CD4-positive, alpha-beta T cell (primary cell): ENCODE measurements at regions not wholly inside any gene's neighbourhood (a gene's known extent, or its start where the extent isn't known, plus 50 kb on each side); places are given as distances from the start of the nearest gene placed in this dataset.

Experiments
- ATAC-seq: fragments of 200-7000 bp; cut with Tn5 transposase; one replicate; pipeline ENCODE4 v1.10.0; 2022; ENCODE audit warnings: mild to moderate bottlenecking; ENCODE audit not compliant: poor library complexity
- CTCF ChIA-PET: fragments of 350-600 bp; sonication (Branson Sonifier 250); formaldehyde crosslinking; loops from one replicate; lab custom pipeline; 2021; ENCODE audit warnings: antibody characterized with exemption, inconsistent platforms; lab: Charles Lee
- POLR2A ChIA-PET: fragments of 350-600 bp; sonication (Branson Sonifier 250); formaldehyde crosslinking; loops from one replicate; lab custom pipeline; 2021; ENCODE audit warnings: antibody characterized with exemption, inconsistent platforms; lab: Charles Lee
- DNase-seq, 14 experiments: peaks; one replicate each; pipeline ENCODE4 v3.0.0-alpha.2; 2013 to 2020; ENCODE audit warnings: mixed read lengths in 2 of 14
- H3K27ac ChIP-seq, 2 donors: one replicate each; pipeline versions ENCODE4 v1.5.1 to v1.7.0; 2013; ENCODE audit warnings: low read length in 2 of 2, low read depth in 1 of 2, mild to moderate bottlenecking in 1 of 2
- H3K27me3 ChIP-seq, 2 experiments: 1 replicate in 1 of 2; 2 replicates in 1 of 2; pipeline versions ENCODE4 v1.6.1 to v1.7.0; 2013; ENCODE audit warnings: low read length in 2 of 2, control low read depth in 1 of 2, mild to moderate bottlenecking in 1 of 2, moderate library complexity in 1 of 2; ENCODE audit not compliant: insufficient read depth in 2 of 2, control insufficient read depth in 1 of 2
- H3K36me3 ChIP-seq: one replicate; pipeline ENCODE4 v1.6.1; 2013; ENCODE audit warnings: low read length, control low read depth; ENCODE audit not compliant: insufficient read depth
- H3K4me1 ChIP-seq: one replicate; pipeline ENCODE4 v1.6.1; 2013; ENCODE audit warnings: low read length, control low read depth; ENCODE audit not compliant: insufficient read depth
- H3K4me3 ChIP-seq: one replicate; pipeline ENCODE4 v1.5.1; 2013; ENCODE audit warnings: mild to moderate bottlenecking, low read length, moderate library complexity
- H3K9me3 ChIP-seq, 2 experiments: 1 replicate in 1 of 2; 2 replicates in 1 of 2; pipeline versions ENCODE4 v1.6.1 to v1.7.0; 2013; ENCODE audit warnings: low read length in 2 of 2, mild to moderate bottlenecking in 2 of 2, control low read depth in 1 of 2, moderate library complexity in 1 of 2; ENCODE audit not compliant: control insufficient read depth in 1 of 2, insufficient read depth in 1 of 2
- H3K27ac Mint-ChIP-seq: one replicate; pipeline ENCODE4 v1.8.0; 2020; ENCODE audit warnings: mixed read lengths
- H3K27me3 Mint-ChIP-seq: one replicate; pipeline ENCODE4 v1.8.0; 2021; ENCODE audit warnings: mixed read lengths
- H3K36me3 Mint-ChIP-seq: one replicate; pipeline ENCODE4 v1.8.0; 2021; ENCODE audit warnings: low read depth, mixed read lengths
- H3K4me1 Mint-ChIP-seq: one replicate; pipeline ENCODE4 v1.8.0; 2021; ENCODE audit warnings: low read depth, mixed read lengths
- H3K4me3 Mint-ChIP-seq: one replicate; pipeline ENCODE4 v1.8.0; 2020; ENCODE audit warnings: mild to moderate bottlenecking, mixed read lengths
- H3K9me3 Mint-ChIP-seq: one replicate; pipeline ENCODE4 v1.8.0; 2020; ENCODE audit warnings: mixed read lengths
- CTCF ChIP-seq: fragments of 200-600 bp; IDR thresholded peaks from one replicate; pipeline ENCODE4 v1.8.0; 2022; ENCODE audit warnings: antibody characterized with exemption, mild to moderate bottlenecking
- intact Hi-C, 2 experiments: fragments of 100-400 bp; cut with DNase I in 1 of 2; cut with micrococcal nuclease in 1 of 2; formaldehyde crosslinking; loops; one replicate each; pipeline versions ENCODE4 v1.15.1 to v1.9.0; 2023 to 2025; cut with DNase I, micrococcal nuclease

DNA sequence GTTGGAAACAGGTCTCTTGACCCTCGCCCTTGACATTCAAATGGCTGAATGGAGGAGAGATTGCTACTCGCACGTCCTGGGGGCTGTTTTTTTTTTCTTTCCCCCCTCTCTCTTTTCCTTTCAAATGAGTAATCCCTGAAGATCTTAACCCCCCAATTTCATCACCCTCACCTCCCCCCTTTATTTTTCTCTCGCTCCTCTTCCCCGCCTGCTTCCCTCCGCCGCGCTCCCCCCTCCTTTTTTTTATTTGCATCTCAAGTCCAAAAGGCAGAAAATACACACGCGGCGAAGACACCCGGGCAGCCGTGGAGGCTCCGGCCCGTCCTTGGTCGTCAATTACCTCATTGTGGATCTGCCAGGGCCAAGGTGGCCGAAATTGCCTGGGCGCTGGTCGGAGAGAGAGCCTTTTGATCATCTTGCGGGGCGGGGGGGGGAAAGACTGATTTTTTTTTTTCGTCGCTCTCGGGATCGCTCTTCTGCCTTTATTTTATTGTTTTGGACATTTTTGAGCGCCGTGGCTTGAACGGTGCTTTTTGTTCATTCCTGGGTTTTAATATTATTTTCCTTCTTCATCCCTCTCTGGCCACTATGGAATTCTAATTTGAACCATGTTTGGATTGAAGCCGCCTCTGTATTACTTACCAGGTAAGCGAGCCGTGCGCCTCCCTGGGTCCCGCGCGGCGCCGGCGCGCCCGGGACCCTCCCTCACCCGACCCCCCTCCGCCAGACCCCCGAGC, 57.2 kb upstream of the GSE1 start:
- Histone ChIP-seq H3K27ac (peak overlapping the region; percentile 58 to 74), H3K27me3 (no peaks in the 10 kb centered on the region), H3K9me3 (no peaks in the 10 kb centered on the region), H3K4me3 (peak overlapping the region; percentile 88), H3K4me1 (peaks cover 33% of the 10 kb centered on the region), H3K36me3 (no peaks in the 10 kb centered on the region)
- DNase-seq (peak in 5 of 14 experiments; percentile 15 to 65 (median 38)), ATAC-seq (no peak)
- H3K27ac Mint-ChIP-seq, result peak overlapping the region; percentile 83
- peak overlapping the region; percentile 96 for H3K4me3 Mint-ChIP-seq
- no peaks in the 10 kb centered on the region for H3K27me3 Mint-ChIP-seq
- H3K36me3 Mint-ChIP-seq, result peaks cover 16% of the 10 kb centered on the region
- no peak for TF ChIP-seq CTCF
- POLR2A ChIA-PET, result interaction anchor here (1.4 to 3.5 kb wide), 4 partner anchors 14 to 107 kb away, joined by 8 to 18 read pairs (median 12); no protein-coding TSS in a partner anchor
- CTCF ChIA-PET, result interaction anchor here (2.0 to 3.4 kb wide), 2 partner anchors 60 kb away, joined by 11 to 12 read pairs; no protein-coding TSS in a partner anchor
- intact Hi-C loops, result loop anchor here in 1 of 2 experiments (2.0 kb wide), 1 partner anchor 55 kb away; no protein-coding TSS in a partner anchor
- H3K4me1 Mint-ChIP-seq, result peaks cover 34% of the 10 kb centered on the region
- no peaks in the 10 kb centered on the region for H3K9me3 Mint-ChIP-seq

DNA sequence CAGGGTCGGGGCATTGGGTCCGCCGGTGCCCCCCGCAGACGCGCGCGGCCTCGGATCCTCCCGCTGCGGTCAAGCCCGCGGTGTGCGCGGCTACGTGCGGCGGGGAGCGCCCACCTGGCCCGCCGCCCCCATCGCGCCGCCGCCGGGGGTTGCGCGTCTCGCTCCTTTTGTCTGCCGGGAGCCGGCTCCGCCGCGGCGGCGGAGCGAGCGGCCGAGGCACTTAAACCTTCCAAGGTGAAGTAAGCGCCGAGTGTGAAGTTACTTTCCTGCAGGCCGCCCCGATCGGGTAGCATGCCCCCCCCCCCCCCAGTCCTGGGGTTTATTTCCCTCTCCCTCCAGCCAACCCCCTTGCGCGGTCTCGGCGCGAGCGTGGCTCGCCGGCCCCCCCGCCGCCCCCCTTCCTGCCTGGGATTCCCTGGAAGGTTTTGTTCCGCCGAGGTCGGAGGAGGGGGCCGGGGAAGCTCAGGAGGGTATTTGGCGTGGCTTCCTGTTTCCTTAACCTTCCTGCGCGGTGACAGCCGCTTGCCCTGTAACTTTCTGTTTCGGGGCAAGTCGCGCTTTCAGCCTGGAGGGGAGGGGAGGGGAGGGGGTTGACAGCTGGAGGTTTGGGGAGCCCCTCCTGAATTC, 56.6 kb upstream of the GSE1 start:
- Histone ChIP-seq H3K4me3 (peak overlapping the region; percentile 88), H3K27ac (peak overlapping the region; percentile 74 to 82), H3K36me3 (no peaks in the 10 kb centered on the region), H3K9me3 (no peaks in the 10 kb centered on the region), H3K4me1 (peaks cover 36% of the 10 kb centered on the region), H3K27me3 (no peaks in the 10 kb centered on the region)
- ATAC-seq, result peak; percentile 51
- DNase-seq, result peak; percentile 28 to 84 (median 46)
- intact Hi-C loops, result loop anchor here in 1 of 2 experiments (2.0 kb wide), 1 partner anchor 54 kb away; no protein-coding TSS in a partner anchor
- no peak for TF ChIP-seq CTCF
- H3K4me1 Mint-ChIP-seq, result peaks cover 34% of the 10 kb centered on the region
- H3K36me3 Mint-ChIP-seq, result peaks cover 16% of the 10 kb centered on the region
- POLR2A ChIA-PET, result interaction anchor here (1.0 to 1.7 kb wide), 6 partner anchors 12 to 108 kb away, joined by 3 to 10 read pairs (median 6); partner anchors contain the start of gene GSE1
- H3K27ac Mint-ChIP-seq, result peak overlapping the region; percentile 83
- CTCF ChIA-PET, result interaction anchor here (0.8 to 2.0 kb wide), 5 partner anchors 10 to 1369 kb away, joined by 3 to 12 read pairs (median 5); partner anchors contain the start of gene TAF1C
- H3K9me3 Mint-ChIP-seq, result no peaks in the 10 kb centered on the region
- H3K4me3 Mint-ChIP-seq, result peak overlapping the region; percentile 87
- no peaks in the 10 kb centered on the region for H3K27me3 Mint-ChIP-seq
